ENCODE measurements at regions not wholly inside any gene's neighbourhood (a gene's known extent, or its start where the extent isn't known, plus 50 kb on each side); places are given as distances from the start of the nearest gene placed in this dataset.
"Not testable (repeated sequence)": the region's sequence is repeated elsewhere in the genome, so short reads cannot be mapped to it uniquely, and the experiment has no call there.

DNA sequence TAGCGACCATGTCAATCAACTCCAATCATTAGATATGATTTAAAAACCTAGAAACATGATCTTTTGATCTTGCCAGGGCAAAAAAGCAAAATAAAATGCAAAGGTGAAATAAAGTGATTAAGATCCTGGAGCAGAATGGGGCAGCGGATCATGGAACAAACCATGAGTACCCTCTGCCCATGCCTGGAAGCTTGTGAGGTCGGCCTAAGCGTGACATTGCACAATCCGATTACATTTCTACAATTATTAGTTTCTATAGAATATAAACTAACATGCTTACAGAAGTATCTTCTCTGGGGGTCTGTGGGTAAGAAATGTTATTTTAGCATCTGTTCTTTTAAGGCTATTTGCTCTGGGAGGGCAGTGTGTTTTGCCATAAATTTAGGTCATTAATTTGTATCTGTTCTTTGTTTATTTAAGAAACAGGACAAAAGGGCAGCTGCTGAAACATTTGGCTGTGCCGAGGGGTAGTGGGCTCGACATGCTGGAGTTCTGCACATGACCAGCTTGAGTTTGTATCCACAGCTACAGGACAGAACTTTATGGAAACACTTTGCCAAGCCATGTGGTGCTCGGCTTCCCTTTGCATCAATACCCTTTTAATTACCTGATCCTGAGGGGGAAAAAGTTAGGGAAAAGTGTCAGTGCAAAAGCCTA lies 55.9 kb downstream of the ZBTB18 start:
- DNase-seq, result peak; percentile 39

DNA sequence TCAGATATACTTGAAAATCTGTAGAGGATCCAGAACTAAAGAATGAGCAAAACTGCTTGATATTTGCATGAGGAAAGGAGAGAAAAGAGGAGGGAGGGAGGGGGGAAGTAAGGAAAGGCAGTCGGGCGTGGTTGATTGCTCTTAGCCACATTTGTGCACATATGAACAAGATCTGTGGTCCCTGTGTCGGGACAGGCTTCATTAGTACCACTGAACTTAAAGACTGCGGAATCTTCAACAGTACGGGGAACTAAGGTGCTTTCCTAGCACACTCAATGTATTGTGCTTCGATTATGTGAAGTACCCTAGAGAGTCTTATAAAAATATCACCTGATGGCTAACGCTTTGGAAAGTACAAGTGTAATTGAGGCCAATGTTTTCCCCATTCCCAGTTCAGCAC lies 59.9 kb downstream of the ZBTB18 start:
- no peak for DNase-seq

DNA sequence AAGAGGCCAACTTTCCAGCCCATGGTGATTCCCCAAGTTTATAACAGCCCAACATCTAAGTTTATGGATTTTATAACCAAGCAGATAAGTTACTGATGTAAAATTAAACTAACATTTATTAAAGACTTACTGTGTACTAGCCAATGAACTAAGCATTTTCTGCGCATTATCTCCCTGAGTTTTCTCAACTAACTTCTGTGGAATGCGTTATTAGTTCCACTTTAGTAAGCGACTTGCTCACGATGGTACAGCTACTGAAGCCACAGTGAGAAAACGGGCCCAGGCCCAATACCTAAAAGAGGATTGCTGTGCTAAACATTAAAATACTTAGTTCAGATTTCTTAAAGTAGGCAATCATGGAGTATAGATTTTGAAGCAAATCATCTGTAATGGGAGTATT lies 61.0 kb downstream of the ZBTB18 start:
- DNase-seq, result no peak

DNA sequence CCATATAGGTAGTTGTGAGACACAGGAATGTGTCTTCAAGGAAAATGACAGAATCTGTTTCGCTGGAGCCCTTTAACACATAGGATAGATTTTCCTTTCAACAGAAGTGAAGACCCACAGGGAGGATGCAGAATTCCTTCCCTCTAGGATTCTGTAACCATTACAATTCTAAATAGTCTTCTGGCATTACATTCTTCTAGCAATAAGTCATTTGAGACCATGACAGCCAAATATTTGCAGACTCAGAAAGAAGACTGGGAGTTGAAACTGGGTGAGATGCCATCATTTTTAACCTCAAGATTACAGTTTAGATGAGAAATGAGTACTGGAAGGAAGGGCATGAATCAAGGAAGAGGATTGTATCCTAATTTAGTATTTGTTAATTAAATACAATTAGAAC lies 61.6 kb downstream of the ZBTB18 start:
- no peak for DNase-seq

DNA sequence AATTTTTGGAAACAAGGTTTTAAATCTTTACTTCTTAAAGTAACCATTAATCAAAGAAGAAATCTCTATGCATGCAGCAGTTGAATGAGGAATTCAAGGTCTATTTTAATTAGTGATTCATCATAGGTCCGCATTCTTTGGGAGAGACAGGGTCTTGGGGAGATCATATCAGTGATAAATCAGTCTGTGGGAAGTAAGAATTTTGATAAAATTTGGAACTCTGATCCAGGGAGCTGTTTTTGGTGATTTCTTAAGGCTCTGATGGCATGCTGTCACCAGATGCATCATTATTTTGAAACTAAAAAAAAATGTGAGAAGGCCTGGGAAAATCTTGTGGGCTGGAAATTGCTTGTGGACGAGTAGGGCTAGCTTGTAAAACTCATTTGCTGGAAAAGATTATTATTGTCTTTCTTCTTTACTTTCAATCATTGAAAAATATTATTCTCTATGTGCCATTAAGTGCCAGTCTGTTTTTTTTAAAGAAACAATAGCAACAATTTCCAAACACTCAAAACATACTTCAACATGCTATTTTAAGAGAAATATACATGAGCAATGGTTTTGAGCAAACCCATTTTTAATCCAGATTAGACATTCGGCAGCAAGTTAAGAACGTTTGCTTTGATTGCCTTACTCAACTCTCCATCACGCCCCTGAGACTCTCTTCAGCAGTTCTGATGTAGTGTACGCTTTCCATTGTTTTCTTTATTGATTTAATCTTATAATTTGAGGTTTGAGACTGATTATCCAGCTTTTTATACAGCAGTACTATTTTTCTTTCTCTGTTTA lies 62.6 kb downstream of the ZBTB18 start:
- DNase-seq, result no peak

DNA sequence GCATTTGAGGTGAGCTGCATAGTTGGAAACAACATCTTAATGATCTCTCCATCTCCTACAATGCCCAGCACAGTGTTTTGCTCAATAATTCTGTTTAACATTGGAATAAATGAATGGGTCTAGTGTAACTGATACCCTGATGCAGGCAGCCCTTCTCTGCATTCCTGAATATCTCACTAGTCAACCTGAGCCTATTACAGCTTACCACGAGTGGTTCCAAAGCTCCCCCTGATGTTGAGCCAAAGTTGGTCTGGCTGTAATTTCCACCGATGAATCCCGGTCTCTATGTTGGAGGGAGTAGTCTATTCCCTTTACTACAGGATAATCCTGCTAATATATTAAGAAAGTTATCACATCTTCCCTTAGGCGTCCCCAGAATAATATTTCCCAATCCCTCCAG lies 63.8 kb downstream of the ZBTB18 start:
- no peak for DNase-seq

DNA sequence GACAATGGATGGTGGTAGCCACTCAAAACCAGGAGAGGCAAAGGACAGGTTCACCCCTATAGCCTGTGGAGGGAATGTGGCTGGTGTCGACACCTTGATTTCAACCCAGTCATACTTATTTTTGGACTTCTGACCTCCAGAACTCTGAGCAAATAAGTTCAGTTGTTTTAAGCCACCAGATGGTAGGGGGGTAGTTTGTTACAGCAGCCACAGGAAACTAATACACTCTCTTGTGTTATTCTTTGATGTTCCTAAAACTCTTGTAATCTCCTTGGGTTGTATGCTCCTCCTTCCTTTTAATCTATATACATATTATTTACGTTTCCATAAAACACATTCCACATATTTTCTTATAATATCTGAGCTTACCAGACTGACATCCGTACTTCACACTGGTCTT lies 65.9 kb downstream of the ZBTB18 start:
- no peak for DNase-seq

DNA sequence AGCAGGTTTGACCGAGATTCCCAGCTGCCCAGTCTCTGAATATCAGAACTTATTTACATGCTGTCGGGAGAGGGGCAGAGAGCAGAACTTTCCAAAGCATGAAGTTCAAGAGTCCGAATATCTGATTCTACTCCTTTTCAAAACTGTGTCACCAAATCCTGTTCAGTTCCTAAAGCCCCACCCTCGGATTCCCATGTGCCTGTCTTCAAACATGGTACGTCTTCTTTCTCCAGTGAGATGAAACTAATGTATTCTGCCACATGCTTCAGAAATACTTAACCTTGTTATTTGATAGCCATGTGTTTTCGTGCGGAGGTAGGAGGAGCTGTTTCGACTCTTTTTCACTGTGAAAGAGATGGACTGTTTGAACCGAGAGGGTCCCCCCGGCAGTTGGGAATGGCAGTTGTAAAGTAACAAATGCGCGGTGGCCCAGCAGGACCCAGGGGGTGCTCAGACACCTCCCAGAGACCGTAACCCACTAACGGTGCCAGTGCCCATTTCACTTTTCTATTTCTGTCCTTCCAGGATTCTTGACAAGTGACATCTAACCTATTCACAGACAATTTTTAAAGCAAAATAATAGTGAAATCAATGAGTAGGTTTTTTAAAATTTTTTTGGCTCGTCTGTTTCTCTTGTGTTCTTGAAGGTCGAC lies 67.2 kb downstream of the ZBTB18 start:
- DNase-seq, result no peak

DNA sequence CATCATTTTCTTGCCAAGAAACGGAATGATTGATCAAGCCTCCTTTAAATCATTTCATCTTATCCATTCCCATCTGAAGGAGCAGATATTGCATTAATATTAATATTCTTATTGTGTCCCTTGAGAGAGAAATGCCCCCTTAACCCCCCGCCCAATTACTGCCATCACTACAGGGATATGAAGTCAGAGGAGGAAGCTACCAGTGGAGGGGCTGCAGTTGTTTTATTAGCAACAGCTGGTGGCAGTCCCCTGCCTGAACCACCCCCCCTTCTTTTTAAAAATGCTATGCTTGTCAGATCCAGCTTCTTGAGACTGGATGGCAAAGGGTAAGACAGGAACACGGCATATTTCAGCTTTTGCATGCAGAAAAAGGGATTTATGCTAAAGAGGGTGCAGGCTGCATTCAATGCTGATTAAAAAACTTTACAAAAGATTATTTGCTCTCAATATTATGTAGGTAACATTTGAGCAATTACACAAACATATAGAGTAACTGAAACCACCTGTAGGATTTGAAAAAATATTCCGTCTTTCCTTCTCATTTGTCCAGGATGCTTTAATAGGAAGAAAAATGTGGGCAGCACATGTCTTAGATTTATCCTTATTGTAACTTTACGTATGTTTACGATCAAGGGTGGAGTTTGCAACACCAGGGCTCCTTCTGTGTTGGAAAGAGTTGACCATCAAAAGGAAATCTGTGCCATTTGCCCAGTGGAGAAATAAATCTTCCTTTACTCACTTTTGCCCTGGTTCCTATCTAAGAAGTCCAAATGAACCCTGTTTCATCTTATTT lies 77.7 kb downstream of the ZBTB18 start:
- no peak for DNase-seq

DNA sequence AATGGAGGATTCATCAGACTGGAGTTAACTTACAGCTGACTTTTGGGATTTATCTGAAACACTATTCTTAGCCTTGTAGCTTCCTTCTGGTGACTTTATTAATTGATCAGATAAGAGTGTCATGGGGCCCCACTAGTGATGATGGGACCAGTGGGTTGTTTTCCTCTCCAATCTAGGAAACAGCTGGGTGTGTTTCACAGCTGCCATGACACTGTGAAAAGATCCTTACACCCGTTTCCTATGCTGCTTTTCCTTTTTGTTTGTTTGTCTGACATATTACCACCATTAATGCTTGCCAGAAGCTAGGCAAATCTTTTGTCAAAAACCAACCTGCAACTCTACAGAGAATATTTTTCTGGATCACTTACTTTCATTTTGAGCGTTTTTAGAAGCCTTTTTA lies 86.2 kb downstream of the ZBTB18 start:
- no peak for DNase-seq

DNA sequence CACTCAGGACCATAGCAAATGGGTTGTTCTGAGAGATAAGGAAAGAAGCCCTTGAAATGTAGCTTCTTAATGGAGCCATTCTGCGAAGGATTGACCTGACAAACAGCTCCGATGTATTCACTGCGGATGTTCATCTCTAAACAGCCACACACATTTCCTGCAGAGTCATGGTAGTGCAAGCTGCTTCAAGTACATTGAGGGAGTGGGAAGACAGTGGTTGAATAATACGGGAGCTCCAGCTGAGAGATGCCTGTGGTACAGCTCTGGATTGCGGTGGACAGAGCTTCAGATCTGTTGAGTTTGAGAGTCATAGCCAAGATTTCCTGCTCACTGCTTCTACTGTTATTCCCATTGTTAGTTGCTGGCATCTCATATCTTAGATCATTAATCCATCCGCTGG lies 86.6 kb downstream of the ZBTB18 start:
- no peak for DNase-seq

DNA sequence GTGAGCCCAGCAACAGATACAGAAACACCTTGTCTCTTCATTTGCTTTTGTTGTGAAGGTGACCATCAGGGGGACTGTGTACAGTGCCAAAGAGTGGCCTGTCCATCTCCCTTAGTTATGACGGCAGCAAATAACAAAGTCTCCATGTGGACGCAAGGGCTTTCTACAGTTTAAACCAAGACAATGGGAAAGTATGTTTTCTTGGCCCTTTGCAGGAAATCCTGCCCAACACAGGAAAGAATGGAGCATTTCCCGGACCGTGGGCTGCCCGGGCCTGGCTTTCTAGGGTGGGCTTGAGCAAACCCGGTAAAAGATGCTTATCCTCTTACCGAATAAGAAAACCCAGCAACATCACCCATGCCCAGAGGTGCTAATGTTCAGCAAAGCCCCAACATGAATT lies 87.3 kb downstream of the ZBTB18 start:
- DNase-seq, result no peak

DNA sequence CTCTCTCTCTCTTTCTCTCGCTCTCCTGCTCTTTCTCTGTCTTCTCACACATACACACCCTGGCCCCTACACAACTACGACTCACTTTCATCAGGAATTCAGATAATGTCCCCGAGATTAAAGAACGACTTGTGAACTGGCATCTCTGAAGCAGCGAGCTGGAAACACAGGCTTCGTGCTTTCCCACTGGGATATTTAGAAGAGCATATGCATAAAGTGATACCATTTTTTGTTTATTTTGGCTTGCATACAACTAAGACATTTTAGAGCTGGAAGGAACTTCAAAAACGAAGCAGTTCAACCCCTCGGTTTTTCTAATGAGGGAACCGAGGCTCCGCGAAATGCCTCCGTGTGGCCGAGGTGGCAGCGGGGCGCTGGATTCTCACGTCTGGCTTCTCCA lies 88.6 kb downstream of the ZBTB18 start:
- DNase-seq, result no peak

DNA sequence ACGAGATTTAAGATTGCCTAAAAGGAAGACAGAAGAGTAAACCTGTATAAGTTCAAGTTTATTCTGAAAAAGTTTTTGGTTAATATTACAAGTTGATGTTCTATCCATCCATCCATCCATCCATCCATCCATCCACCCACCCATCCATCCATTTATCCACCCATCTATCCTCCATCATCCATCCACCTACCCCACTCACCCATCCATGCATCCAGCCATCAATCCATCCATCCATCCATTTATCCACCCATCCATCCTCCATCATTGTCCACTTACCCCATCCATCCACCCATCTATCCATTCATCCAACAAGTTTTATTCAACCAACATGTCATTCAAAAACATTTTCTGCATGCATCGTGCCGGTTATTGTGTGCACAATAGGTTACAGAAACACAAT lies 89.3 kb downstream of the ZBTB18 start:
- no peak for DNase-seq

DNA sequence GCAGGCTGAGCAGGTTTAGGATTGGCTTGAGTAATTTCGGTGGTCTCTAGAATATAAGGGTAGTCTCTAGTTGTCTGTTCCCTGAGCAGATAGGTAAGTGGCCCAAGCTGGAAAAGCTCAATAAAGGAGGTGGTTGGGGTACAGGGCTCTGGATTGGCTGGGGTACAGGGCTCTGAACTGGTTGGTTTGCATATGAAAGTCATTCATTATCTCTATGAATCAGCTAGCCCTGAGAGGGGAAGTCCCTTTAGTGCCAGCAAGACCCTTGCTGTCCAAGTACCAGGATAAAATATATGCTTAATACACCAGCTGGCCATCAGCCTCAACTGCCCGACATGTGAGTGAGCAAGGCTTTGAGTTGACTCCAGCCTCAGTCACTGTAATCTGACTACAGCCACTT lies 93.0 kb downstream of the ZBTB18 start:
- no peak for DNase-seq

DNA sequence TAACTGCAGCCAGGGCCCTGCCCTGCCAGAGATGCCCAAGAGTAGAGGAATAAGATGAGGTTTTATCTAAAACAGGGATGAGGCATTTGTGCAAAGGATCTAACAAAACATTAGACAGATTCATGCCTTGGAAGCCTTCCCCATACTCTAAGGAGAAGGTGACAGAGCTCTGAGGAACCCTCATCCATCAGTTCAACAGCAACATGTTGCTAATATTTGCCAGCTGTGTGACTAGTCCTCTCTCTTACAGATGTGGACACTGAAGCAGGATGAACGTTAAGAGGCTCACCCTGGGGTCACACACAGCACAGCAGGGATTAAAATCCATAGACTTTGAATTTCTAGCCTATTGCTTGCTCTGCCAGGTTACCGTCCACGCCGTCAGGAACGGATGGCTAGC lies 99.0 kb downstream of the ZBTB18 start:
- DNase-seq, result no peak

DNA sequence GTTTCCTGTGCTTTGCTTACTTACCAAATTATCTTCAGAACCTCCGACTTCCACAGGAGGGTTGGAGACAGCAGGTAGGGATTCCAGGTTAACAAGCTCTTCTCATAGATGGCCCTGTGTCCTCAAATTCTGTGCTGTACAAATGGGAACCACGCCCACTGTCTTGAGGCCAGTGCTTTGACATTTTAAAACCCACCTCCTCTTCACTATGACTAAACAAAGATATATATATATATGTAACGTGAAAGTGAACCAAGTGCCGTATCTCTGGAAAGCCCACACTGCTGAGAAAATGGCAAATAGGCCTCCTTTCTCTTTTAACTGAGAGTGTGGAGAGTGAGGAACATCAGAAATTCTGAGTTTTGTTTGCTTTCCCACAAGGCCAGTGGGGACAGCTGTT lies 99.6 kb downstream of the ZBTB18 start:
- DNase-seq, result no peak

DNA sequence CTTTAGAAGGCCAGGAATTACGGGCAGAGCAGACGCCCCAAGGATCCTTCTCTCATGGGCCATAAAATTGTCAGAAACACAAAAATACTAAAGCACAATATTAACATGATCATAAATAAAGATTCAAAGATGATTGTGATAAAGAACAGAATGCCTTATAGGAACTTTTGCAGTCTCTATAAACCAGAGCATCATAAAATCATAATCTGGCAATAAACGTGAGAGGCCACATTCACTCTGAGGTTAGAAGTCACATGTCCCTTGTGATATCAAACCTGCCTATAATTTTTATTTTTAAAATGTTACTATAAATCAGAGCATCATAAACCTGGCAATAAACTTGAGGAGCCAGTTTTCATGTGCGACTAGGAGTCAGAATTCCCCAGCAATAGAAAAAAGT lies 100.5 kb downstream of the ZBTB18 start:
- no peak for DNase-seq

DNA sequence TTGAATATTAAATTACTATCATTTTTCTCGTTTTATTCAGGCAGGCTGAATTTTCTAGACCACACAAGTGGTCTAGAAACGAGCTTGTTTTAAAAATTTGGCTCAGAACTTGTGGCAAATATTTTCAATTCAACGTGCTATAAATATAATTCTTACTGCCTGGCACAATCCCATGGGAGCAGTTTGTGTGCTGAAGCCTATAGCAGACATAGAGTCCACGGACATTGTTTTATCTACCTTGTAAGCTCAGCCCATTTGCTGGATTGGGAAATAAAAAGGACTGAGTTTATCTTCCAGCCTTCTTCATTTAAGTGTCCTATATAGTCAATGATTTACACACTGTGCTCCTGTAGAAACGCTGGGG lies 103.4 kb downstream of the ZBTB18 start:
- no peak for DNase-seq

DNA sequence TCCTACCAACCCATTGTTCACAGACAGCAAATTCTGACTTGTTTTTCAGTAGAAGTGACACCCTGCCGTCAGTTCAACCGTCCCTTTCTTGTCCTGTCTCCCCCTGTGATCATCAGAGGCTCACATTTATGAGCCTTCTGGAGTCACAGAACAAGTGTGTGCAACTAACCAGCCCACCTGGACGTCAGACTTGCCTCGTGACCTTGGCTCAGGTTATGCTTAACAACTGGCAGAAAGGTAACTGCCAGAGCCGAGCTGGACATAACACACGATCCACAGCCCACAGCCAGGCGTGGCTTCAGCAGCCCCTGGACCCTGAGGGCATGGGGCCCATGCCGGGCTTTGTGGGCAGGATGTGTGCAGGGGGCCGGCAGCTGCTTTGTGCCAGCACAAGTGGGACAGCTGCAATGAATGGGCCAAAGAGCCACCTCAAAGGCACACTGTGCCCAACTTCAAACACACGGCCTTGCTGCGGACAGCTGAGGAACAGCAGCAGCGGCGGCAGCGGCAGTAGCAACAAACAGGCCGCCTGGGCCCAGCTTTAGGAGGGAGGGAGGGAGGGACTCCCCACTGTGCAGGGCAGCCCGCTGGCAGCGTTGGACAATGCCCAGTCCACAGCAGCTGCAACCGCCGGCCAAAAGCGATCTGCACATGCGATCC lies 103.9 kb downstream of the ZBTB18 start:
- peak; percentile 58 for DNase-seq

DNA sequence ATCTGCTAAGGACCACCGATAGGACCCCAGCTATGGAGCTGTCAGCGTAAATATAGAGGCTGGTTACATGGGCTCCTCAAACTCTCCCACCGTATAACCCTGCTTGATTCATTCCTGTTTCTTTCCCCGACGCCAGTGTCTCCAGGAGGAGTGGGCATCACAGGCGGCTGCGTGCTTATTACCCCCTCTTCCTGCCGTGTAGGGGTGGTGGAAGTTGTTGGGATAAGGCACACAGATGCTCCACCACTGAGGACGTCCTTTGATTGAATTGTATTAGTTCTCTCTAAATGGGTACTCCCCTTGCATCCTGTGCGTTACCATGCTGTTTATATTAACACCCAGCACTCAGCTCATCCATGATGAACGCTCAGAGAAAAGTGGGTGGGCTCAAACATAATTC lies 104.6 kb downstream of the ZBTB18 start:
- no peak for DNase-seq

DNA sequence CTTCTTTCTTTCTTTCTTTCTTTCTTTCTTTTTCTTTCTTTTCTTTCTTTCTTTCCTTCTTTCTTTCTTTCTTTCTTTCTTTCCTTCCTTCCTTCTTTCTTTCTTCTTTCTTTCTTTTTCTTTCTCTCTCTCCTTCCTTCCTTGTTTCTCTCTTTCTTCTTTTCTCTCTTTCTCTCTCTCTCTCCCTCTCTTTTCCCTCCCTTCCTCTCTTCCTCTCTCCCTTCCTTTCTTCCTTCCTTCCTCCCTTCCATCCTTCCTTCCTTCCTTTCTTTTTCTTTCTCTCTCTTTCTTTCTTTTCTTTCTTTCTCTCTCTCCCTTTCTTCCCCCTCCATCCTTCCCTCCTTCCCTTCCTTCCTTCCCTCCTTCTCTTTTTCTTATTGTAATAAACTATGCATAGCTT lies 105.5 kb downstream of the ZBTB18 start:
- DNase-seq, result not testable (repeated sequence)

Measured in NCI-H774 (cell line).